Transverse colon (tissue), 3 donors: ENCODE measurements at regions not wholly inside any gene's neighbourhood (a gene's known extent, or its start where the extent isn't known, plus 50 kb on each side); places are given as distances from the start of the nearest gene placed in this dataset.

ENCODE experiments used
- POLR2A ChIP-seq: fragments of 450-650 bp; IDR thresholded peaks from one replicate; pipeline ENCODE4 v1.6.1; 2016; ENCODE audit warnings: antibody characterized with exemption, mild to moderate bottlenecking, moderate library complexity
- TF ChIP-seq, protein P1 (sequence below), 5 experiments: fragments of 200-600 bp in 3 of 5; fragments of 450-650 bp in 2 of 5; sonication (generic) in 3 of 5; IDR thresholded peaks; 1 replicate in 2 of 5; 2 replicates in 3 of 5; pipeline ENCODE4 v1.5.1; 2016 to 2017; ENCODE audit warnings: antibody characterized with exemption in 5 of 5, inconsistent platforms in 3 of 5, mild to moderate bottlenecking in 2 of 5, moderate library complexity in 1 of 5

DNA sequence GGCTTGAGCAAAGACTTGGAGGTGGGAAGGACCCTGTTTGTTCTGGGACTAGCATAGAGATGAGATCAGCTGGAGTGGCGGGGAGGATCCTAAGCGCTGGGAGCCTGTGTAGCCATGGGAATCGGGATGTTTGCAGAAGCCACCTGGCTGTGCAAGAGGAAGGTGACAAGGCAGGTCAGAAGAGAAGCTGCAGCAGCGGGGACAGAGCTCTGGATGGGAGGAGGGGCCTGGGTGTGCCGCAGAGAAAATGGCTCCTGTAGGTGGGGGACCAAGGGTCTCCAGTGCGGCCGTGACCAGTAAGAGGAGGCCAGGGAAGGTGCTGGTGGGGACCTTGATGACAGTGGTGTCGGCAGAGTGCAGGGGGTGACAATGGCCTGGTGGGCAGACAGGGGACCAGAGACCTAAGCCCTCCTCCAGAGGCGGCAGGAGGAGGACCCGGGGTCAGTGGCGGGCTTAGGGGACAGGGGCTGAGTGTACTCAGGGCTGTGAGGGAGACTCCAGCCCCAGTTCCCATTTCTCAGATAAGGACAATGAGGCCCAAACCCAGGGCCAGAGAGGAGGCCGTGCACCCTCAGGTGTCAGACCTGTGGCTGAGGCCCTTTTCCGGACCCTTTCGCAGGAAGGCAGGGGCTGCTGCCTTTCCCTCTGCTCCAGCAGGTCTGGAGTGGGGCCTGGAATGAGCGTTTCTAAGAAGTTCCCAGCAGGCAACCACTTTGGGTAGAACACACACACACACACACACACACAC is 206.6 kb upstream of the RTL1 start:
- TF ChIP-seq, protein P1, sequence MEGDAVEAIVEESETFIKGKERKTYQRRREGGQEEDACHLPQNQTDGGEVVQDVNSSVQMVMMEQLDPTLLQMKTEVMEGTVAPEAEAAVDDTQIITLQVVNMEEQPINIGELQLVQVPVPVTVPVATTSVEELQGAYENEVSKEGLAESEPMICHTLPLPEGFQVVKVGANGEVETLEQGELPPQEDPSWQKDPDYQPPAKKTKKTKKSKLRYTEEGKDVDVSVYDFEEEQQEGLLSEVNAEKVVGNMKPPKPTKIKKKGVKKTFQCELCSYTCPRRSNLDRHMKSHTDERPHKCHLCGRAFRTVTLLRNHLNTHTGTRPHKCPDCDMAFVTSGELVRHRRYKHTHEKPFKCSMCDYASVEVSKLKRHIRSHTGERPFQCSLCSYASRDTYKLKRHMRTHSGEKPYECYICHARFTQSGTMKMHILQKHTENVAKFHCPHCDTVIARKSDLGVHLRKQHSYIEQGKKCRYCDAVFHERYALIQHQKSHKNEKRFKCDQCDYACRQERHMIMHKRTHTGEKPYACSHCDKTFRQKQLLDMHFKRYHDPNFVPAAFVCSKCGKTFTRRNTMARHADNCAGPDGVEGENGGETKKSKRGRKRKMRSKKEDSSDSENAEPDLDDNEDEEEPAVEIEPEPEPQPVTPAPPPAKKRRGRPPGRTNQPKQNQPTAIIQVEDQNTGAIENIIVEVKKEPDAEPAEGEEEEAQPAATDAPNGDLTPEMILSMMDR (IDR thresholded peaks at IDR 0.05), result no peak
- TF ChIP-seq POLR2A, result no peak
